Neural crest cell (in vitro differentiated cells): ENCODE measurements at regions not wholly inside any gene's neighbourhood (a gene's known extent, or its start where the extent isn't known, plus 50 kb on each side); places are given as distances from the start of the nearest gene placed in this dataset.

Experiments used
- DNase-seq: peaks from one replicate; pipeline ENCODE4 v3.0.0; 2021; ENCODE audit warnings: low read depth, mixed read lengths, low spot score
- H3K27ac Mint-ChIP-seq: one replicate; pipeline ENCODE4 v1.8.0; 2021; ENCODE audit warnings: mild to moderate bottlenecking, mixed read lengths; ENCODE audit not compliant: unreplicated experiment
- H3K27me3 Mint-ChIP-seq: 2 replicates; pipeline ENCODE4 v1.8.0; 2021; ENCODE audit warnings: low read depth, mild to moderate bottlenecking, mixed read lengths
- H3K36me3 Mint-ChIP-seq: 2 replicates; pipeline ENCODE4 v1.8.0; 2021; ENCODE audit warnings: low read depth, mild to moderate bottlenecking, mixed read lengths
- H3K4me1 Mint-ChIP-seq: 2 replicates; pipeline ENCODE4 v1.8.0; 2021; ENCODE audit warnings: mixed read lengths
- H3K4me3 Mint-ChIP-seq: one replicate; pipeline ENCODE4 v1.8.0; 2021; ENCODE audit warnings: mild to moderate bottlenecking, mixed read lengths
- H3K9me3 Mint-ChIP-seq: 2 replicates; pipeline ENCODE4 v1.8.0; 2021; ENCODE audit warnings: mixed read lengths
- CTCF ChIP-seq: fragments of 200-600 bp; sonication (generic); conservative IDR thresholded peaks from 2 replicates; pipeline ENCODE4 v1.5.0; 2021; ENCODE audit warnings: antibody characterized with exemption, mild to moderate bottlenecking

- H3K27me3 Mint-ChIP-seq = peaks cover 27% of the 10 kb centered on the region
- DNase-seq = no peak
- no peak overlapping the region for H3K4me3 Mint-ChIP-seq
- no peaks in the 10 kb centered on the region for H3K36me3 Mint-ChIP-seq
- TF ChIP-seq CTCF = no peak
- H3K4me1 Mint-ChIP-seq = no peaks in the 10 kb centered on the region
- H3K9me3 Mint-ChIP-seq = no peaks in the 10 kb centered on the region
- H3K27ac Mint-ChIP-seq = no peak overlapping the region
Measured at GRCh38 chr20:20931632-20932031, 174.5 kb downstream of the LINC00237 start.

GRCh38 chr20:20931024-20931423 is 175.1 kb downstream of the LINC00237 start:
- DNase-seq = no peak
- Mint-ChIP-seq H3K4me3 (no peak overlapping the region), H3K9me3 (no peaks in the 10 kb centered on the region)

GRCh38 chr20:20930500-20930899 is 175.7 kb downstream of the LINC00237 start:
- Mint-ChIP-seq H3K27me3 (peaks cover 21% of the 10 kb centered on the region), H3K9me3 (no peaks in the 10 kb centered on the region), H3K4me3 (no peak overlapping the region), H3K36me3 (no peaks in the 10 kb centered on the region), H3K27ac (no peak overlapping the region), H3K4me1 (no peaks in the 10 kb centered on the region)
- no peak for DNase-seq
- TF ChIP-seq CTCF = no peak

More at GRCh38 chr20:20931024-20931423, 175.1 kb downstream of the LINC00237 start:
- Mint-ChIP-seq H3K36me3 (no peaks in the 10 kb centered on the region), H3K4me1 (no peaks in the 10 kb centered on the region), H3K27me3 (peaks cover 21% of the 10 kb centered on the region), H3K27ac (no peak overlapping the region)
- TF ChIP-seq CTCF = no peak

GRCh38 chr20:20929341-20929740 is 176.8 kb downstream of the LINC00237 start:
- Mint-ChIP-seq H3K4me1 (no peaks in the 10 kb centered on the region), H3K27me3 (peaks cover 18% of the 10 kb centered on the region), H3K27ac (no peak overlapping the region), H3K9me3 (no peaks in the 10 kb centered on the region), H3K36me3 (no peaks in the 10 kb centered on the region), H3K4me3 (no peak overlapping the region)
- DNase-seq = no peak
- TF ChIP-seq CTCF = no peak

GRCh38 chr20:20926222-20926905 is 179.8 kb downstream of the LINC00237 start:
- Mint-ChIP-seq H3K4me3 (no peak overlapping the region), H3K4me1 (no peaks in the 10 kb centered on the region), H3K36me3 (no peaks in the 10 kb centered on the region), H3K27me3 (peaks cover 14% of the 10 kb centered on the region), H3K27ac (no peak overlapping the region), H3K9me3 (no peaks in the 10 kb centered on the region)
- no peak for DNase-seq
- no peak for TF ChIP-seq CTCF
